OCI-LY7 (cell line): ENCODE measurements at regions not wholly inside any gene's neighbourhood (a gene's known extent, or its start where the extent isn't known, plus 50 kb on each side); places are given as distances from the start of the nearest gene placed in this dataset.

ENCODE experiments used
- BruUV-seq: library from RNA; stranded (reverse); fragments of 400-500 nt; replicated peaks from 2 replicates; lab custom pipeline; 2021; lab: Mats Ljungman, UMichigan
- CTCF ChIA-PET: fragments of 300-600 bp; sonication (Branson Sonifier 250); formaldehyde crosslinking; loops from one replicate; lab custom pipeline; 2022; ENCODE audit warnings: antibody characterized with exemption; ENCODE audit not compliant: unreplicated experiment; lab: Charles Lee
- POLR2A ChIA-PET: fragments of 300-600 bp; sonication (Branson Sonifier 250); formaldehyde crosslinking; loops from one replicate; lab custom pipeline; 2022; ENCODE audit warnings: antibody characterized with exemption; lab: Charles Lee
- DNase-seq: peaks from one replicate; pipeline ENCODE4 v3.0.0-alpha.2; 2015; ENCODE audit warnings: low spot score
- H2AFZ ChIP-seq: fragments of 200-600 bp; sonication (generic), shearing (Covaris generic); 2 replicates; pipeline ENCODE4 v1.6.1; 2014; ENCODE audit warnings: mild to moderate bottlenecking, antibody characterized with exemption, low read length, moderate library complexity
- H3K27ac ChIP-seq: fragments of 200-600 bp; sonication (generic); 2 replicates; pipeline ENCODE4 v1.5.1; 2014; ENCODE audit warnings: mixed run types, low read depth, mild to moderate bottlenecking, moderate library complexity, low read length, inconsistent platforms; ENCODE audit not compliant: poor library complexity, severe bottlenecking
- H3K36me3 ChIP-seq: fragments of 200-600 bp; sonication (generic); 2 replicates; pipeline ENCODE4 v1.6.1; 2014; ENCODE audit warnings: mild to moderate bottlenecking, antibody characterized with exemption, low read length, moderate library complexity, mixed read lengths; ENCODE audit not compliant: insufficient read depth
- H3K4me1 ChIP-seq: fragments of 200-600 bp; sonication (generic); 2 replicates; pipeline ENCODE4 v1.5.1; 2014; ENCODE audit warnings: mild to moderate bottlenecking, low read length; ENCODE audit not compliant: insufficient read depth, poor library complexity, severe bottlenecking
- H3K4me2 ChIP-seq: fragments of 200-600 bp; sonication (generic); 2 replicates; pipeline ENCODE4 v1.6.1; 2014; ENCODE audit warnings: mild to moderate bottlenecking, low read length
- H3K4me3 ChIP-seq: fragments of 200-600 bp; sonication (generic); 2 replicates; pipeline ENCODE4 v1.5.1; 2014; ENCODE audit warnings: mild to moderate bottlenecking, low read depth, low read length; ENCODE audit not compliant: poor library complexity, severe bottlenecking
- H3K79me2 ChIP-seq: fragments of 200-600 bp; sonication (generic); 2 replicates; pipeline ENCODE4 v1.6.1; 2016; ENCODE audit warnings: low read depth, mild to moderate bottlenecking, low read length, moderate library complexity, mixed read lengths; ENCODE audit not compliant: insufficient read depth
- H3K9me2 ChIP-seq: fragments of 200-600 bp; sonication (generic); 2 replicates; pipeline ENCODE4 v1.6.1; 2016; ENCODE audit warnings: mild to moderate bottlenecking, low read length, mixed read lengths; ENCODE audit not compliant: insufficient read depth
- H3K9me3 ChIP-seq: fragments of 200-600 bp; sonication (generic); 2 replicates; pipeline ENCODE4 v1.6.1; 2014; ENCODE audit warnings: mild to moderate bottlenecking, mixed run types, low read length, mixed read lengths
- H4K20me1 ChIP-seq: fragments of 200-600 bp; sonication (generic); 2 replicates; pipeline ENCODE4 v1.6.1; 2014; ENCODE audit warnings: mild to moderate bottlenecking, antibody characterized with exemption, low read length, moderate library complexity, mixed read lengths; ENCODE audit not compliant: insufficient read depth
- CTCF ChIP-seq: fragments of 200-600 bp; sonication (generic); conservative IDR thresholded peaks from 2 replicates; pipeline ENCODE4 v1.5.1; 2014; ENCODE audit warnings: mild to moderate bottlenecking, antibody characterized with exemption, low read length, moderate library complexity, mixed read lengths
- EZH2phosphoT487 ChIP-seq: fragments of 200-600 bp; sonication (generic); IDR thresholded peaks from 2 replicates; pipeline ENCODE4 v1.6.1; 2018; ENCODE audit warnings: low read depth, borderline replicate concordance, mild to moderate bottlenecking, mixed run types, antibody characterized with exemption, low read length, moderate library complexity, mixed read lengths
- intact Hi-C: fragments of 100-400 bp; cut with micrococcal nuclease; formaldehyde crosslinking; loops from one replicate; pipeline ENCODE4 v1.10.0; 2022; ENCODE audit not compliant: unreplicated experiment

DNA sequence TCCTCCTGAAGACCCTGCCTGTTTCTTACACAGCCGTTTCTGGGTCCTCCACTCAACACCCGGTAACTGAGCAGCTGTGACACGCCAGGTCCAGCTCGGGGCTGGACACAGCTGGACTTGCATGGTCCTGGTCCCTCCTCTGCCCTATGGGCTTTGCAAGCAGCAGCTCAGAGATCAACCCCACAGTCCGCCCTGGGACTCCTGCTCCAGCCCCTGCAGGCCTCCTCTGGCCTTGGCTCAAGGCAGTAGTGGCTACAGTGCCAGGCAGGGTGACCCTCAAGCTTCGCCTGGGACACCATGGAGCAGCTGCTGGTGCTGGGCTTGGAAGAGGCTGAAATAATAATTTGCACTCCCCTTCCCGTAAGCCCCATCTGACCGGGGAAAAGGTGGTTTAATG, 66.1 kb upstream of the OLFM1 start:
- Histone ChIP-seq H3K9me3 (no peaks in the 10 kb centered on the region), H3K36me3 (no peaks in the 10 kb centered on the region), H3K4me2 (no peak overlapping the region), H3K79me2 (no peaks in the 10 kb centered on the region), H3K4me1 (no peaks in the 10 kb centered on the region), H3K9me2 (no peaks in the 10 kb centered on the region), H3K4me3 (no peak overlapping the region), H3K27ac (no peak overlapping the region), H4K20me1 (no peaks in the 10 kb centered on the region), H2AFZ (no peak overlapping the region)
- no peak for DNase-seq
- intact Hi-C loops = no loop called here
- TF ChIP-seq EZH2phosphoT487 (no peak), CTCF (no peak)
- POLR2A ChIA-PET = no interaction called here
- CTCF ChIA-PET = no interaction called here
- no TSS peak for BruUV-seq

DNA sequence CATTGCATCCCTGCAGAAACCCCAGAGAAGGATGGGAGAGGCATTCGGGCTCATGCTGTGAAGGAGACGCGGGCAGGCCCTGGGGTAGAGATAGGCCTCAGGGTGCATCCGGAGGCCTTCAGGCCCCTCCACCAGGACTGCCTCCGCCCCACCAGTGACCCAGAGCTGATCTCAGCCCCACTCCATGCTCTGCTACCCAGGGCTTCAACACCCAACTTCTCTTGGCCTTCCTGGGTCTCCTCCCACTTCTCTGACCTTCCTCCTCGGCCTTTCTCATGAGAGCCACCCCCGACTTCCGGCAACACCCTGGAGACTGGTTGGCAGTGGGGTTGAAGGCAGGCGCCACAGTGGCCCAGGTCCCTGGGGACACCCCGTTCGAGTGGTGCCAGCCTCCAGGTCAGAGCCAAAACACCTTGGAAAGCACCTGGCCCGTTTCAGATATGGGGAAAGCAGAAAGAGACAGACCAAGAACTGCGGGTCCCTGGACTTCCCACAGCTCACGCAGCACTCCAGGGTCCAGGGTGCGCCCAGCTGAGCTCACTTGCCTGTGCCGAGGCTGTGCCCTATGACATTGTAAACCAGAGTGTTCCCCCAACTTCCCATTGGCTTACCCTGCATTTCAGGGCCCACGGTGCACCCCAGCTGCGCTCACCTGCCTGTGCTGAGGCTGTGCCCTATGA, 65.1 kb upstream of the OLFM1 start:
- Histone ChIP-seq H3K4me2 (no peak overlapping the region), H3K36me3 (no peaks in the 10 kb centered on the region), H3K27ac (no peak overlapping the region), H3K4me3 (no peak overlapping the region), H3K79me2 (no peaks in the 10 kb centered on the region), H3K9me3 (no peaks in the 10 kb centered on the region), H2AFZ (no peak overlapping the region), H3K4me1 (no peaks in the 10 kb centered on the region), H3K9me2 (no peaks in the 10 kb centered on the region), H4K20me1 (no peaks in the 10 kb centered on the region)
- POLR2A ChIA-PET = no interaction called here
- DNase-seq = no peak
- TF ChIP-seq CTCF (no peak), EZH2phosphoT487 (no peak)
- CTCF ChIA-PET = no interaction called here
- no TSS peak for BruUV-seq
- intact Hi-C loops = no loop called here

GRCh38 chr9:135023088-135023785, 64.2 kb upstream of the OLFM1 start:
- Histone ChIP-seq H3K4me1 (no peaks in the 10 kb centered on the region), H3K79me2 (no peaks in the 10 kb centered on the region), H3K9me3 (no peaks in the 10 kb centered on the region), H3K4me3 (no peak overlapping the region), H3K4me2 (no peak overlapping the region), H3K27ac (no peak overlapping the region), H2AFZ (no peak overlapping the region), H3K9me2 (no peaks in the 10 kb centered on the region), H4K20me1 (no peaks in the 10 kb centered on the region), H3K36me3 (no peaks in the 10 kb centered on the region)
- BruUV-seq = no TSS peak
- DNase-seq = no peak
- ChIA-PET CTCF (no interaction called here), POLR2A (no interaction called here)
- no peak for TF ChIP-seq EZH2phosphoT487
- no peak for TF ChIP-seq CTCF
- intact Hi-C loops = no loop called here
